CD4-positive, alpha-beta T cell (primary cell): ENCODE measurements at regions not wholly inside any gene's neighbourhood (a gene's known extent, or its start where the extent isn't known, plus 50 kb on each side); places are given as distances from the start of the nearest gene placed in this dataset.

Experiments
- ATAC-seq: fragments of 200-7000 bp; cut with Tn5 transposase; one replicate; pipeline ENCODE4 v1.10.0; 2022; ENCODE audit warnings: mild to moderate bottlenecking; ENCODE audit not compliant: poor library complexity
- CTCF ChIA-PET: fragments of 350-600 bp; sonication (Branson Sonifier 250); formaldehyde crosslinking; loops from one replicate; lab custom pipeline; 2021; ENCODE audit warnings: antibody characterized with exemption, inconsistent platforms; lab: Charles Lee
- POLR2A ChIA-PET: fragments of 350-600 bp; sonication (Branson Sonifier 250); formaldehyde crosslinking; loops from one replicate; lab custom pipeline; 2021; ENCODE audit warnings: antibody characterized with exemption, inconsistent platforms; lab: Charles Lee
- DNase-seq, 14 experiments: peaks; one replicate each; pipeline ENCODE4 v3.0.0-alpha.2; 2013 to 2020; ENCODE audit warnings: mixed read lengths in 2 of 14
- H3K27ac ChIP-seq, 2 donors: one replicate each; pipeline versions ENCODE4 v1.5.1 to v1.7.0; 2013; ENCODE audit warnings: low read length in 2 of 2, low read depth in 1 of 2, mild to moderate bottlenecking in 1 of 2
- H3K27me3 ChIP-seq, 2 experiments: 1 replicate in 1 of 2; 2 replicates in 1 of 2; pipeline versions ENCODE4 v1.6.1 to v1.7.0; 2013; ENCODE audit warnings: low read length in 2 of 2, control low read depth in 1 of 2, mild to moderate bottlenecking in 1 of 2, moderate library complexity in 1 of 2; ENCODE audit not compliant: insufficient read depth in 2 of 2, control insufficient read depth in 1 of 2
- H3K36me3 ChIP-seq: one replicate; pipeline ENCODE4 v1.6.1; 2013; ENCODE audit warnings: low read length, control low read depth; ENCODE audit not compliant: insufficient read depth
- H3K4me1 ChIP-seq: one replicate; pipeline ENCODE4 v1.6.1; 2013; ENCODE audit warnings: low read length, control low read depth; ENCODE audit not compliant: insufficient read depth
- H3K4me3 ChIP-seq: one replicate; pipeline ENCODE4 v1.5.1; 2013; ENCODE audit warnings: mild to moderate bottlenecking, low read length, moderate library complexity
- H3K9me3 ChIP-seq, 2 experiments: 1 replicate in 1 of 2; 2 replicates in 1 of 2; pipeline versions ENCODE4 v1.6.1 to v1.7.0; 2013; ENCODE audit warnings: low read length in 2 of 2, mild to moderate bottlenecking in 2 of 2, control low read depth in 1 of 2, moderate library complexity in 1 of 2; ENCODE audit not compliant: control insufficient read depth in 1 of 2, insufficient read depth in 1 of 2
- H3K27ac Mint-ChIP-seq: one replicate; pipeline ENCODE4 v1.8.0; 2020; ENCODE audit warnings: mixed read lengths
- H3K27me3 Mint-ChIP-seq: one replicate; pipeline ENCODE4 v1.8.0; 2021; ENCODE audit warnings: mixed read lengths
- H3K36me3 Mint-ChIP-seq: one replicate; pipeline ENCODE4 v1.8.0; 2021; ENCODE audit warnings: low read depth, mixed read lengths
- H3K4me1 Mint-ChIP-seq: one replicate; pipeline ENCODE4 v1.8.0; 2021; ENCODE audit warnings: low read depth, mixed read lengths
- H3K4me3 Mint-ChIP-seq: one replicate; pipeline ENCODE4 v1.8.0; 2020; ENCODE audit warnings: mild to moderate bottlenecking, mixed read lengths
- H3K9me3 Mint-ChIP-seq: one replicate; pipeline ENCODE4 v1.8.0; 2020; ENCODE audit warnings: mixed read lengths
- intact Hi-C, 2 experiments: fragments of 100-400 bp; cut with DNase I in 1 of 2; cut with micrococcal nuclease in 1 of 2; formaldehyde crosslinking; loops; one replicate each; pipeline versions ENCODE4 v1.15.1 to v1.9.0; 2023 to 2025; cut with DNase I, micrococcal nuclease
- TF ChIP-seq, protein P1 (sequence below): fragments of 200-600 bp; IDR thresholded peaks from one replicate; pipeline ENCODE4 v1.8.0; 2022; ENCODE audit warnings: antibody characterized with exemption, mild to moderate bottlenecking

GRCh38 chr9:88645879-88646199 is 110.9 kb downstream of the NXNL2 start:
- Mint-ChIP-seq H3K27me3 (peaks cover 61% of the 10 kb centered on the region), H3K36me3 (no peaks in the 10 kb centered on the region), H3K9me3 (peaks cover 4% of the 10 kb centered on the region), H3K27ac (no peak overlapping the region), H3K4me3 (no peak overlapping the region), H3K4me1 (no peaks in the 10 kb centered on the region)
- H3K9me3 ChIP-seq = peaks cover 0 to 6% of the 10 kb centered on the region in 2 experiments
- H3K4me3 ChIP-seq = no peak overlapping the region
- peaks cover 2 to 14% of the 10 kb centered on the region in 2 experiments for H3K27me3 ChIP-seq
- DNase-seq = no peak
- intact Hi-C loops = no loop called here
- POLR2A ChIA-PET = no interaction called here
- ATAC-seq = no peak
- H3K27ac ChIP-seq = no peak overlapping the region
- no peaks in the 10 kb centered on the region for H3K36me3 ChIP-seq
- CTCF ChIA-PET = no interaction called here
- no peaks in the 10 kb centered on the region for H3K4me1 ChIP-seq
- TF ChIP-seq, protein P1, sequence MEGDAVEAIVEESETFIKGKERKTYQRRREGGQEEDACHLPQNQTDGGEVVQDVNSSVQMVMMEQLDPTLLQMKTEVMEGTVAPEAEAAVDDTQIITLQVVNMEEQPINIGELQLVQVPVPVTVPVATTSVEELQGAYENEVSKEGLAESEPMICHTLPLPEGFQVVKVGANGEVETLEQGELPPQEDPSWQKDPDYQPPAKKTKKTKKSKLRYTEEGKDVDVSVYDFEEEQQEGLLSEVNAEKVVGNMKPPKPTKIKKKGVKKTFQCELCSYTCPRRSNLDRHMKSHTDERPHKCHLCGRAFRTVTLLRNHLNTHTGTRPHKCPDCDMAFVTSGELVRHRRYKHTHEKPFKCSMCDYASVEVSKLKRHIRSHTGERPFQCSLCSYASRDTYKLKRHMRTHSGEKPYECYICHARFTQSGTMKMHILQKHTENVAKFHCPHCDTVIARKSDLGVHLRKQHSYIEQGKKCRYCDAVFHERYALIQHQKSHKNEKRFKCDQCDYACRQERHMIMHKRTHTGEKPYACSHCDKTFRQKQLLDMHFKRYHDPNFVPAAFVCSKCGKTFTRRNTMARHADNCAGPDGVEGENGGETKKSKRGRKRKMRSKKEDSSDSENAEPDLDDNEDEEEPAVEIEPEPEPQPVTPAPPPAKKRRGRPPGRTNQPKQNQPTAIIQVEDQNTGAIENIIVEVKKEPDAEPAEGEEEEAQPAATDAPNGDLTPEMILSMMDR = no peak

DNA sequence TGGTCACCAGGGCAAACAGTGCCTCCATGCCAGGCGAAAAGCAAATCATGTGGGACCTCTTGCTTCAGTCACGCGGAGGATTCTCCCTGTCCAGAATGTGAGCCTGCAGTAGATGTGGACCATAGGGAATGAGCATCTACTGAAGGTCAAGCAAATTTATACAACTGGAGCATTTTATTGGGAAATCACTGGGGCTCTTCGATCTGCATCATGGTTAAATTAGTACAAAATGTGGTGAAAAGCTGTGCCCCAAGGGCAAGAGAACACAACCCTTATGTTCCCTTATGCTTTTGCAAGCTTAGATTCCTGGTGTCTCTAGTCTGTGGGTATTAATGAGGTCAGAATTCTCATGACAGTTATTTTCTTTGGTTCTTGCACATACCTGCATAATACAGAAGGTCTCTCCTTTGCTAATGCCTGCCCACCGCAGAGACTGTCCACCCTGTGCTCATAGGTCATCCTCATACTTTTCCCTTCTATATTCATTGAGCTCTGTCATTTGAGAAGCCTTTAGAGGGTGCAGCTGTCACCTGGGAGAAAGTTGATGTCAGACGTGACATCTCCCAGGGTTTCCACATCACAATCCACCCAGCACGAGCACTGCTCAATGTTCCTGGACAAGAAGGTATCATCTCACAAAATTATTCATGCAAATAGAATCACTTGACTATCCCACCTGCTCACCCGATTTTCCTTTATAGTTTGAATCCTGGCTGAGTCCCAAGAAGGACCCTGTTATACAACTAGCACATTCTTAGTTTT is 111.7 kb downstream of the NXNL2 start:
- H3K36me3 ChIP-seq = no peaks in the 10 kb centered on the region
- ChIA-PET POLR2A (no interaction called here), CTCF (interaction anchor here (1.4 kb wide), 1 partner anchor 9 kb away, joined by 3 read pairs; no protein-coding TSS in a partner anchor)
- no peak overlapping the region for H3K27ac ChIP-seq
- H3K4me1 Mint-ChIP-seq = no peaks in the 10 kb centered on the region
- peaks cover 4% of the 10 kb centered on the region for H3K9me3 Mint-ChIP-seq
- no peak overlapping the region for H3K4me3 ChIP-seq
- DNase-seq (no peak), ATAC-seq (no peak)
- intact Hi-C loops = no loop called here
- H3K9me3 ChIP-seq = peaks cover 0 to 6% of the 10 kb centered on the region in 2 experiments
- peaks cover 2 to 11% of the 10 kb centered on the region in 2 experiments for H3K27me3 ChIP-seq
- TF ChIP-seq, protein P1 = no peak
- peaks cover 57% of the 10 kb centered on the region for H3K27me3 Mint-ChIP-seq
- no peak overlapping the region for H3K27ac Mint-ChIP-seq
- no peaks in the 10 kb centered on the region for H3K4me1 ChIP-seq
- no peak overlapping the region for H3K4me3 Mint-ChIP-seq
- H3K36me3 Mint-ChIP-seq = no peaks in the 10 kb centered on the region

- intact Hi-C loops = no loop called here
- Histone ChIP-seq H3K4me1 (no peaks in the 10 kb centered on the region), H3K27me3 (peaks cover 0 to 7% of the 10 kb centered on the region in 2 experiments), H3K27ac (no peak overlapping the region), H3K4me3 (no peak overlapping the region), H3K9me3 (no peaks in the 10 kb centered on the region), H3K36me3 (no peaks in the 10 kb centered on the region)
- Mint-ChIP-seq H3K4me1 (no peaks in the 10 kb centered on the region), H3K27ac (no peak overlapping the region), H3K4me3 (no peak overlapping the region), H3K9me3 (no peaks in the 10 kb centered on the region), H3K27me3 (peaks cover 26% of the 10 kb centered on the region), H3K36me3 (no peaks in the 10 kb centered on the region)
- ChIA-PET POLR2A (no interaction called here), CTCF (no interaction called here)
- ATAC-seq (no peak), DNase-seq (no peak)
- TF ChIP-seq, protein P1 = no peak
Measured at GRCh38 chr9:88651682-88652633, 117.0 kb downstream of the NXNL2 start.
